Natural killer cell (primary cell): ENCODE measurements at regions not wholly inside any gene's neighbourhood (a gene's known extent, or its start where the extent isn't known, plus 50 kb on each side); places are given as distances from the start of the nearest gene placed in this dataset.

Experiments
- ATAC-seq, 3 donors: fragments of 150-1000 bp in 2 of 3; fragments of 200-7000 bp in 1 of 3; cut with Tn5 transposase; 1 replicate in 1 of 3; 2 replicates in 2 of 3; pipeline ENCODE4 v1.10.0; 2021; ENCODE audit warnings: mild to moderate bottlenecking in 2 of 3, moderate library complexity in 2 of 3
- DNase-seq, 2 donors: peaks; one replicate each; pipeline versions ENCODE4 v3.0.0 to v3.0.0-alpha.2; 2013 to 2021; ENCODE audit warnings: mixed read lengths in 1 of 2
- H3K27ac ChIP-seq: one replicate; pipeline ENCODE4 v1.5.1; 2013; ENCODE audit warnings: mild to moderate bottlenecking, low read length
- H3K27me3 ChIP-seq: one replicate; pipeline ENCODE4 v1.6.1; 2013; ENCODE audit warnings: low read length; ENCODE audit not compliant: control insufficient read depth, insufficient read depth
- H3K36me3 ChIP-seq: one replicate; pipeline ENCODE4 v1.6.1; 2013; ENCODE audit warnings: low read length; ENCODE audit not compliant: control insufficient read depth, insufficient read depth
- H3K4me1 ChIP-seq: one replicate; pipeline ENCODE4 v1.6.1; 2013; ENCODE audit warnings: low read length; ENCODE audit not compliant: control insufficient read depth, insufficient read depth
- H3K4me3 ChIP-seq: one replicate; pipeline ENCODE4 v1.5.1; 2013; ENCODE audit warnings: low read length
- H3K9me3 ChIP-seq: one replicate; pipeline ENCODE4 v1.6.1; 2013; ENCODE audit warnings: low read length; ENCODE audit not compliant: control insufficient read depth, insufficient read depth
- H3K27ac Mint-ChIP-seq, 2 donors: one replicate each; pipeline ENCODE4 v1.8.0; 2022; ENCODE audit warnings: mild to moderate bottlenecking in 2 of 2, mixed read lengths in 2 of 2, moderate library complexity in 1 of 2
- H3K27me3 Mint-ChIP-seq, 2 donors: one replicate each; pipeline ENCODE4 v1.8.0; 2022; ENCODE audit warnings: low read depth in 2 of 2, mixed read lengths in 2 of 2
- H3K36me3 Mint-ChIP-seq: one replicate; pipeline ENCODE4 v1.8.0; 2022; ENCODE audit warnings: mixed read lengths
- H3K4me1 Mint-ChIP-seq, 2 donors: one replicate each; pipeline ENCODE4 v1.8.0; 2022; ENCODE audit warnings: mixed read lengths in 2 of 2
- H3K4me3 Mint-ChIP-seq: one replicate; pipeline ENCODE4 v1.8.0; 2022; ENCODE audit warnings: mild to moderate bottlenecking, moderate library complexity, mixed read lengths
- H3K9me3 Mint-ChIP-seq, 2 donors: one replicate each; pipeline ENCODE4 v1.8.0; 2022; ENCODE audit warnings: mixed read lengths in 2 of 2
- WGBS: methylation state at CpG from one replicate; pipeline ENCODE4 v1.1.7; 2013; ENCODE audit warnings: missing lambda C conversion rate; ENCODE audit not compliant: insufficient coverage; 5-methylcytosine and 5-hydroxymethylcytosine counted together
- intact Hi-C: fragments of 100-400 bp; cut with micrococcal nuclease; formaldehyde crosslinking; loops from one replicate; pipeline ENCODE4 v1.14.2; 2022
- TF ChIP-seq, protein P1 (sequence below): fragments of 200-600 bp; IDR thresholded peaks from one replicate; pipeline ENCODE4 v1.8.0; 2022; ENCODE audit warnings: antibody characterized with exemption

- no peaks in the 10 kb centered on the region for H3K27me3 ChIP-seq
- intact Hi-C loops, result no loop called here
These were observed 94.7 kb downstream of the SYNE3 start for GRCh38 chr14:95421741-95422140.

GRCh38 chr14:95420060-95420459, 96.4 kb downstream of the SYNE3 start:
- H3K9me3 ChIP-seq, result no peaks in the 10 kb centered on the region
- peaks cover 0 to 6% of the 10 kb centered on the region in 2 donors for H3K4me1 Mint-ChIP-seq
- H3K36me3 ChIP-seq, result peaks cover 21% of the 10 kb centered on the region
- peaks cover 8% of the 10 kb centered on the region for H3K36me3 Mint-ChIP-seq
- WGBS, result 98% methylated on average over 3 of the region's 3 CpGs
- H3K27me3 Mint-ChIP-seq, result no peaks in the 10 kb centered on the region
- intact Hi-C loops, result no loop called here
- H3K27me3 ChIP-seq, result no peaks in the 10 kb centered on the region
- no peak overlapping the region for H3K4me3 Mint-ChIP-seq
- DNase-seq, result no peak
- no peak overlapping the region for H3K4me3 ChIP-seq
- peaks cover 4 to 5% of the 10 kb centered on the region in 2 donors for H3K9me3 Mint-ChIP-seq
- no peak for ATAC-seq
- peak overlapping the region in 1 of 2 donors; percentile 70 for H3K27ac Mint-ChIP-seq
- H3K27ac ChIP-seq, result no peak overlapping the region
- no peaks in the 10 kb centered on the region for H3K4me1 ChIP-seq
- TF ChIP-seq, protein P1, sequence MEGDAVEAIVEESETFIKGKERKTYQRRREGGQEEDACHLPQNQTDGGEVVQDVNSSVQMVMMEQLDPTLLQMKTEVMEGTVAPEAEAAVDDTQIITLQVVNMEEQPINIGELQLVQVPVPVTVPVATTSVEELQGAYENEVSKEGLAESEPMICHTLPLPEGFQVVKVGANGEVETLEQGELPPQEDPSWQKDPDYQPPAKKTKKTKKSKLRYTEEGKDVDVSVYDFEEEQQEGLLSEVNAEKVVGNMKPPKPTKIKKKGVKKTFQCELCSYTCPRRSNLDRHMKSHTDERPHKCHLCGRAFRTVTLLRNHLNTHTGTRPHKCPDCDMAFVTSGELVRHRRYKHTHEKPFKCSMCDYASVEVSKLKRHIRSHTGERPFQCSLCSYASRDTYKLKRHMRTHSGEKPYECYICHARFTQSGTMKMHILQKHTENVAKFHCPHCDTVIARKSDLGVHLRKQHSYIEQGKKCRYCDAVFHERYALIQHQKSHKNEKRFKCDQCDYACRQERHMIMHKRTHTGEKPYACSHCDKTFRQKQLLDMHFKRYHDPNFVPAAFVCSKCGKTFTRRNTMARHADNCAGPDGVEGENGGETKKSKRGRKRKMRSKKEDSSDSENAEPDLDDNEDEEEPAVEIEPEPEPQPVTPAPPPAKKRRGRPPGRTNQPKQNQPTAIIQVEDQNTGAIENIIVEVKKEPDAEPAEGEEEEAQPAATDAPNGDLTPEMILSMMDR, result no peak

More at GRCh38 chr14:95421741-95422140, 94.7 kb downstream of the SYNE3 start:
- Histone ChIP-seq H3K27ac (no peak overlapping the region), H3K36me3 (peaks cover 16% of the 10 kb centered on the region), H3K4me3 (no peak overlapping the region), H3K9me3 (no peaks in the 10 kb centered on the region), H3K4me1 (no peaks in the 10 kb centered on the region)
- H3K4me1 Mint-ChIP-seq, result peaks cover 0 to 6% of the 10 kb centered on the region in 2 donors
- H3K27me3 Mint-ChIP-seq, result no peaks in the 10 kb centered on the region
- H3K27ac Mint-ChIP-seq, result no peak overlapping the region
- H3K4me3 Mint-ChIP-seq, result no peak overlapping the region
- TF ChIP-seq, protein P1, result no peak
- WGBS, result 98% methylated on average over 8 of the region's 8 CpGs
- ATAC-seq, result no peak
- H3K36me3 Mint-ChIP-seq, result peaks cover 8% of the 10 kb centered on the region
- no peak for DNase-seq
- peaks cover 4 to 5% of the 10 kb centered on the region in 2 donors for H3K9me3 Mint-ChIP-seq

DNA sequence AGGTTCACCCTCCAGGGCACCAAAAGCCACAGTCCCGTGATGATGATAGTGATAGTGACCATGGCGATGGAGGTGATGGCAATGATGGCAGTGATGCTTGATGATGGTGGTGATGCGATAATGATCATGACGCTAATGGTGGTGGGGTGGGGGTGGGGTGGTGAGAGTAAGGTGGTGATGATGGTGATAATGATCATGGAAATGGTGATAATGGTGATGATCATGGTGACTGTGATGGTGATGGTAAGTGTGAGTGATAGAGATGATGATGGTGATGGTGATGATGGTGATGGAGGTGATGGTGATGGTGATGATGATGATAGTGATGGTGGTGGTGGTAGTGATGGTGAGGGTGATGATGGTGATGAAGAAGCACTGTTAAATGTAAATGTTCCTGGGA, 96.9 kb downstream of the SYNE3 start:
- no peak for ATAC-seq
- 87% methylated on average over 4 of the region's 4 CpGs for WGBS
- H3K4me1 ChIP-seq, result no peaks in the 10 kb centered on the region
- no peak overlapping the region for H3K4me3 ChIP-seq
- H3K9me3 ChIP-seq, result no peaks in the 10 kb centered on the region
- DNase-seq, result no peak
- H3K27me3 ChIP-seq, result no peaks in the 10 kb centered on the region
- peaks cover 21% of the 10 kb centered on the region for H3K36me3 ChIP-seq
- Mint-ChIP-seq H3K36me3 (peaks cover 8% of the 10 kb centered on the region), H3K9me3 (peaks cover 4 to 5% of the 10 kb centered on the region in 2 donors), H3K4me1 (peaks cover 0 to 6% of the 10 kb centered on the region in 2 donors), H3K27ac (peak overlapping the region in 1 of 2 donors; percentile 35), H3K27me3 (no peaks in the 10 kb centered on the region), H3K4me3 (no peak overlapping the region)
- no peak overlapping the region for H3K27ac ChIP-seq
- TF ChIP-seq, protein P1, result no peak
- intact Hi-C loops, result no loop called here

DNA sequence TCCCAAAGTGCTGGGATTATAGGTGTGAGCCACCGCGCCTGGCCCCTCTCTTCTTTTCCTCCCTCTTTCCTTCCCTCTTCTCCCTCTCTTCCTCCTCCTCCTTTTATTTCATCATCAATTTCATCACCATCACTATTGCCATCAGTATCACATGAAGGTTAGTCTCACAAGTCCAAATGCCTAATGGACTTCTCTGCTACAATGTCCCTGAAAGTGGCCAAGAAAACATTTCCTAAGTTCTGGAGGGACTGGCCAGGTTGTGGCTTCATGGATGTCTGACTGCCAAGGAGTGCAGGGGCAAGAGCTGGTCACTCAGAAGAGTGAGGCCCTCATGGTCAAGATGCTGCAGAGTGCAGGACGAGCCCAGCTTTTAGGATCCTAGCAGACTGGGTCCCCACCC, 97.6 kb downstream of the SYNE3 start:
- H3K4me1 ChIP-seq, result no peaks in the 10 kb centered on the region
- intact Hi-C loops, result no loop called here
- ATAC-seq, result no peak

More for the DNA sequence above, 97.6 kb downstream of the SYNE3 start:
- Mint-ChIP-seq H3K27me3 (no peaks in the 10 kb centered on the region), H3K4me1 (peaks cover 0 to 6% of the 10 kb centered on the region in 2 donors), H3K9me3 (peaks cover 4 to 5% of the 10 kb centered on the region in 2 donors), H3K36me3 (peaks cover 8% of the 10 kb centered on the region), H3K27ac (no peak overlapping the region), H3K4me3 (no peak overlapping the region)
- Histone ChIP-seq H3K27me3 (no peaks in the 10 kb centered on the region), H3K27ac (no peak overlapping the region), H3K36me3 (peaks cover 21% of the 10 kb centered on the region), H3K4me3 (no peak overlapping the region), H3K9me3 (no peaks in the 10 kb centered on the region)
- TF ChIP-seq, protein P1, result no peak
- DNase-seq, result no peak
- WGBS, result 97% methylated on average over 3 of the region's 3 CpGs
